ENCODE measurements at regions not wholly inside any gene's neighbourhood (a gene's known extent, or its start where the extent isn't known, plus 50 kb on each side); places are given as distances from the start of the nearest gene placed in this dataset.

DNA sequence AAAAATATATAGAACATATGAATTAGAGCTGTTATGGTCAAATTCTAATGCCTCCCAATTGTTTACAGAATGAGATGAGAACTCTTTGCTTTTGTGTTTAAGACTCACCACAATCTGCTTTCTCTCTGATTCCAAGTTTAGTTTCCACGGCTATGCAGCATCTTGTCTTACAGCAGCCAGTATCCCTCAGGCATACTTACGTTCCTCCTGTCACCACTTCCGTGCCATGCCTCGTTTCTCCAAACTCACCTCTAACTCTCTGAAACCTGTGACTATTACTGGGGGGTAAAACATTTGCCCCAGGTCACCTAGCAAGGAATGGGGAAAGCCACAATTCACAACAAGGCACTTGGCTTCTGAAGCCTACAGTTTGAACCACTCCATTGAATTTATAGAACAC, 192.8 kb upstream of the NRIP1 start:
- CTCF ChIA-PET: no interaction called here

DNA sequence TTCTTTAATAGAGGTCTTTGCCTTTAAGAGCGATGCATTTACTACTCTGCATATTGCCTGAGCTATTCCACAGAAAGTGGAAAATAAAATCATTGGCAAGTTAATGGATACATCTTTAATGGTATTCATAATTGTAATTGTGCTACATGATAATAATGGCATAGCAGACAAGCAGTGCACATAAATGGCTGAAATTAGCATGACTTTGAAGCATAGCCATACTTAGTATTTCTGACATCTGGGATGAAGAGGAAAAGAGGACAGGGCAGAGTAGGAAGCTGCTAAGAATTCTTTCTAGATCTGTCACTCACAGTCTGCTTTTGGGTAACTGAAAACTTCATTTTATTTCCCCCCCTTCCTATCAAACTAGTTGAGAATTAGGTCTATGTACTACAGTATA, 195.0 kb upstream of the NRIP1 start:
- H3K4me3 ChIP-seq (ENCODE audit: low read depth, low read length): no peak overlapping the region
- H3K27me3 ChIP-seq (ENCODE audit: control insufficient read depth, insufficient read depth, low read length): no peaks in the 10 kb centered on the region
- H3K27ac ChIP-seq (ENCODE audit: low read depth, low read length): no peak overlapping the region
- no peaks in the 10 kb centered on the region for H3K9me3 ChIP-seq (ENCODE audit: control insufficient read depth, insufficient read depth, low read length)
- POLR2A ChIA-PET: no interaction called here
- TF ChIP-seq, protein P1, sequence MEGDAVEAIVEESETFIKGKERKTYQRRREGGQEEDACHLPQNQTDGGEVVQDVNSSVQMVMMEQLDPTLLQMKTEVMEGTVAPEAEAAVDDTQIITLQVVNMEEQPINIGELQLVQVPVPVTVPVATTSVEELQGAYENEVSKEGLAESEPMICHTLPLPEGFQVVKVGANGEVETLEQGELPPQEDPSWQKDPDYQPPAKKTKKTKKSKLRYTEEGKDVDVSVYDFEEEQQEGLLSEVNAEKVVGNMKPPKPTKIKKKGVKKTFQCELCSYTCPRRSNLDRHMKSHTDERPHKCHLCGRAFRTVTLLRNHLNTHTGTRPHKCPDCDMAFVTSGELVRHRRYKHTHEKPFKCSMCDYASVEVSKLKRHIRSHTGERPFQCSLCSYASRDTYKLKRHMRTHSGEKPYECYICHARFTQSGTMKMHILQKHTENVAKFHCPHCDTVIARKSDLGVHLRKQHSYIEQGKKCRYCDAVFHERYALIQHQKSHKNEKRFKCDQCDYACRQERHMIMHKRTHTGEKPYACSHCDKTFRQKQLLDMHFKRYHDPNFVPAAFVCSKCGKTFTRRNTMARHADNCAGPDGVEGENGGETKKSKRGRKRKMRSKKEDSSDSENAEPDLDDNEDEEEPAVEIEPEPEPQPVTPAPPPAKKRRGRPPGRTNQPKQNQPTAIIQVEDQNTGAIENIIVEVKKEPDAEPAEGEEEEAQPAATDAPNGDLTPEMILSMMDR (IDR thresholded peaks at IDR 0.05; ENCODE audit: low read depth, low read length): no peak
- no peak for DNase-seq (ENCODE audit: low read depth, low spot score)
- CTCF ChIA-PET: no interaction called here

More for the DNA sequence above, 192.8 kb upstream of the NRIP1 start:
- Histone ChIP-seq H3K27ac (ENCODE audit: low read depth, low read length) (no peak overlapping the region), H3K9me3 (ENCODE audit: control insufficient read depth, insufficient read depth, low read length) (no peaks in the 10 kb centered on the region), H3K4me3 (ENCODE audit: low read depth, low read length) (no peak overlapping the region), H3K27me3 (ENCODE audit: control insufficient read depth, insufficient read depth, low read length) (no peaks in the 10 kb centered on the region)
- POLR2A ChIA-PET: no interaction called here
- no peak for DNase-seq (ENCODE audit: low read depth, low spot score)
- TF ChIP-seq, protein P1 (IDR thresholded peaks at IDR 0.05; ENCODE audit: low read depth, low read length): no peak

DNA sequence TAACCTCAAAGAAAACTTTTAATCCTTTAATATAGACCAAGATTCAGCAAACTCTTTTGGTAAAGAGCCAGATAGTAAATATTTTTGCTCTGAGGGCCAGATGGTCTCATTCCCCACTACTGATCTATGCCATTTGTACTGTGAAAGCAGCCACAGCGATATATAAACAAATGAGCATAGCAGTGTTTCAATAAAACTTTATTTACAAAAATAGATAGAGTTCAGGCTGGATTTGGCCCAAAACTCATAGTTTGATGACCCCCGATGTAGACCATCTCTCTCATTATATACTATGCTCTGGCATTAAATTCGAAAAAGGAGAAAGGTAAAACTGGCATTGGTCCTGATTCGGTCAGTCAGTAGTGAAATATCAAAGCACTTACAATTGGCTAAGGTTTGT, 195.8 kb upstream of the NRIP1 start:
- Histone ChIP-seq H3K27ac (ENCODE audit: low read depth, low read length) (no peak overlapping the region), H3K4me3 (ENCODE audit: low read depth, low read length) (no peak overlapping the region), H3K27me3 (ENCODE audit: control insufficient read depth, insufficient read depth, low read length) (no peaks in the 10 kb centered on the region), H3K9me3 (ENCODE audit: control insufficient read depth, insufficient read depth, low read length) (no peaks in the 10 kb centered on the region)
- POLR2A ChIA-PET: no interaction called here
- DNase-seq (ENCODE audit: low read depth, low spot score): no peak
- CTCF ChIA-PET: no interaction called here
- TF ChIP-seq, protein P1 (IDR thresholded peaks at IDR 0.05; ENCODE audit: low read depth, low read length): no peak

DNA sequence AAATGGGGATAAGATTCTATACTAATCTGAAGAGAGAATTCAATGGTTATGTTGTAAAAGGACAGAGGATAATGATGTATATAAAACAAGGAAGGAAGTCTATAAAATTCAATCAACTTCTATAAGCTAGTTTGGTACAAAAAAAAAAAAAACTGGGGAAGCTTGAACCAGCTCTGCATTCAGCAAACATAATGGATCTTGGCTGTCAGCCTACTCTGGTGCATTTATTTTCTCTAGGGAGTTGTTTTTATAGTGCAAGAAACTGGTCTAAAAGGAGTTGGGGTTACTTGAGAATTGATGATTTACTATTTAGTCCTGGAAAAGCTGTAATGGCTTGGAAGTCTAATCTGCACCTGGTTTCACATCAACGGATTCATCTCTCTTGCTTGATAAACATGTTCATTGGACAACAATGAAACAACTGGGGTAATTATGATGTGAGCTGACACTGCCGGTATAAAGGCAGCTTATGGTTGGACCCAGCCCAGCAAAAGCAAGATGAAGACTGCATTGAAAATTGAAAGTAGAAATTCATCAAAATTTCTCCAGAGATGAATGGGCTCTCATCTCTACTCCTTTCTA, 199.4 kb upstream of the NRIP1 start:
- POLR2A ChIA-PET: no interaction called here
- CTCF ChIA-PET: no interaction called here
- TF ChIP-seq, protein P1 (IDR thresholded peaks at IDR 0.05; ENCODE audit: low read depth, low read length): no peak
- Histone ChIP-seq H3K27me3 (ENCODE audit: control insufficient read depth, insufficient read depth, low read length) (no peaks in the 10 kb centered on the region), H3K4me3 (ENCODE audit: low read depth, low read length) (no peak overlapping the region), H3K9me3 (ENCODE audit: control insufficient read depth, insufficient read depth, low read length) (no peaks in the 10 kb centered on the region; the same call in 1 of the 2 replicates), H3K27ac (ENCODE audit: low read depth, low read length) (no peak overlapping the region)
- no peak for DNase-seq (ENCODE audit: low read depth, low spot score)

DNA sequence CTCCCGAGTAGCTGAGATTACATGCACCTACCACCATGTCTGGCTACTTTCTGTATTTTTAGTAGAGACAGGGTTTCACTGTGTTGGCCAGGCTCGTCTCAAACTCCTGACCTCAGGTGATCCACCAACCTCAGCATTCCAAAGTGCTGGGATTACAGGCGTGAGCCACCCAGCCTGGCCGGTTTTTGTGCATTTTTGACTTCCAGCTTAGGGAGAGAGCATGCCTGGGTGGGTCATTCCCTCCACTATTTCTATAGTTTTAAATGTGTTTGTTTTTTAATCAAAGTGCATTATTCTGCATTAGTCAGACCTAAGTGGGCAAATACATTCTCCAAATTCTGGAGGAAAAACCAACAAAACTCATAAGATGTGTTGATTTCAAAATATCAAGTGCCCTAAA, 207.4 kb upstream of the NRIP1 start:
- ChIA-PET CTCF (no interaction called here), POLR2A (no interaction called here)
- Histone ChIP-seq H3K4me3 (ENCODE audit: low read depth, low read length) (no peak overlapping the region), H3K27ac (ENCODE audit: low read depth, low read length) (no peak overlapping the region), H3K9me3 (ENCODE audit: control insufficient read depth, insufficient read depth, low read length) (no peaks in the 10 kb centered on the region; the same call in 1 of the 2 replicates), H3K27me3 (ENCODE audit: control insufficient read depth, insufficient read depth, low read length) (no peaks in the 10 kb centered on the region)
- no peak for DNase-seq (ENCODE audit: low read depth, low spot score)
- TF ChIP-seq, protein P1 (IDR thresholded peaks at IDR 0.05; ENCODE audit: low read depth, low read length): no peak
